ENCODE measurements at regions not wholly inside any gene's neighbourhood (a gene's known extent, or its start where the extent isn't known, plus 50 kb on each side); places are given as distances from the start of the nearest gene placed in this dataset.

DNA sequence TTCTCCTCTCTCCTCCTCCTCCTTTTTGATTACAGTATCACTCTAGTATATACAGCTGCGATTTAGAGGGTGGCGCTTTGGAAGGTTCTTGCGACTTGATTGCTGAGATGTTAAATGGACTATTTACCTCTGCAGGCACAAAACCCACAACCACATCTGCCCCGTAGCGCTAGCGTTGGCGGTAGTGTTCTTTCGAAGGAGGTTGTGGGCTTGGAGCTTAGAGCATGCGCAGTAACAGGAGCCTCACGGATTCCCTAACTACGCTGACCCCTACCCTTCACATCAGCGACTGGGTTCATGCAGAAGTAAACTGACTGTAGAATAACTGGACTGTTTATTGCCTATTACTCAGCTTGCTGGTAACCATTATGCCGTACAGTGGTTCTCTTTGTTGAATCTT lies 58.0 kb downstream of the CGGBP1 start:
- Histone ChIP-seq H3K4me3 (ENCODE audit: low read depth in 1 of 2, low read length in 2 of 2) (peak overlapping the region in 1 of 2 donors; percentile 41), H3K4me1 (ENCODE audit: insufficient read depth, low read length) (no peaks in the 10 kb centered on the region), H3K27ac (ENCODE audit: low read depth, low read length) (no peak overlapping the region), H3K27me3 (ENCODE audit: control insufficient read depth in 1 of 2, insufficient read depth in 2 of 2, low read length in 2 of 2) (no peaks in the 10 kb centered on the region), H3K36me3 (ENCODE audit: insufficient read depth, low read length) (no peaks in the 10 kb centered on the region), H3K9ac (ENCODE audit: low read length) (no peak overlapping the region), H3K9me3 (ENCODE audit: low read length) (no peaks in the 10 kb centered on the region)

DNA sequence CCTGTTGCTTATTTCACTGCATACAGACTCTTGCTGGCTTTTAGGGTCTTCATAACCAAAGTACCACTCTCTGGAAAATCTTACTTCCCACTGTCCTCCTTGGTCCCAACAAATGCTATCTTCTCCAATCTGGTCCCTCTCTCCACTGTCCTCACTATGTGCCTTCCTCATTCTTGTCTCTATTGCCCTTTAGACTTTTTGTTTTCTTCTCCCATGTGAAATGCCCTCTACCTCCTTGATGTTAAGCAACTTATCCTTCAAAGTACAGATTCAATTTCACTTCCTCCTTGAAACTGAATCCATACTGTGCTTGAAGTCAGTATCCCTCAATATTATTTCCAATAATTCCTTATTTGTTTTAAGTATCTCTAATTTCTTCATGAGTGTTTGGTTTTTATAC lies 60.8 kb downstream of the CGGBP1 start:
- no peak overlapping the region for H3K4me3 ChIP-seq (ENCODE audit: low read depth in 1 of 2, low read length in 2 of 2)
- no peak overlapping the region for H3K27ac ChIP-seq (ENCODE audit: low read depth, low read length)
- no peaks in the 10 kb centered on the region for H3K27me3 ChIP-seq (ENCODE audit: control insufficient read depth in 1 of 2, insufficient read depth in 2 of 2, low read length in 2 of 2)
- H3K4me1 ChIP-seq (ENCODE audit: insufficient read depth, low read length), result no peaks in the 10 kb centered on the region
- H3K36me3 ChIP-seq (ENCODE audit: insufficient read depth, low read length), result no peaks in the 10 kb centered on the region
- H3K9me3 ChIP-seq (ENCODE audit: low read length), result no peaks in the 10 kb centered on the region
- H3K9ac ChIP-seq (ENCODE audit: low read length), result no peak overlapping the region

DNA sequence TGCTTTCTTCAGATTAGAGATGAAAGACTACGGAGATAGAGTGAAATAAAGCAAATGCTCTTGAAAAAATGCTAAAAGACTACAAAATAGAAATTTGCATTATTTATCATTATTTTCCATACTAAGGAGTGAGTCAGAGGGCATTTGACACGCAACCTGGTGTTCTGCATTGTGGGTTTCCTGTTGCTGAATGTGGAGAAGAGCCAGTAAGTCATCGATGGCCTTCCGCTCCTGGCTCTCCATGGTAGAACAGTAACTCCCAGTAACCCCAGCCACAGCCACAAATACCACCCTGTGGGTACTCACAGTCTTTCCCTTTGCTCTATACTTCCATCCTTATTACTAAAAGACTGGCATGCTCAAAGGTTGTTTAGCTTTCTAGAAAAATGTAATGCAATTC lies 61.5 kb downstream of the CGGBP1 start:
- Histone ChIP-seq H3K4me1 (ENCODE audit: insufficient read depth, low read length) (no peaks in the 10 kb centered on the region), H3K9ac (ENCODE audit: low read length) (no peak overlapping the region)

DNA sequence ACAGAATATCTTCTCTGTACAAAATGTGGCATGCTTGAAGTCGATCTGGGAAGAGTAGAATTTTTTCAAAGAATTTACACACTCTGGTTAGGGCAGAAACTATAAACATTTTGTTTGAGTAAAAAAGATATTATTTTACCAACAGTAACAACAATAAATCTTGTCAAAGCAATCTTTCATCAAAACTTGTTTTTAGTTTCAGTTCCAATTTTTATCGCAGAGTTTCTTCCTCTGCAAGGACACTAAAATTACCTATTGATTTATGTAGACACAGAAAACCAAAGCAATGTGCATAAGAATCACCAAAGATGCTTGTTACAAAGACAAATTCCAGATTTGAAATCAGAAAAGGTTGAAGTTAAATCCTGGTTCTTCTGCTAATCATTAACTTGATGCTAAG lies 61.9 kb downstream of the CGGBP1 start:
- Histone ChIP-seq H3K9me3 (ENCODE audit: low read length) (no peaks in the 10 kb centered on the region), H3K4me3 (ENCODE audit: low read depth in 1 of 2, low read length in 2 of 2) (no peak overlapping the region), H3K9ac (ENCODE audit: low read length) (no peak overlapping the region), H3K27me3 (ENCODE audit: control insufficient read depth in 1 of 2, insufficient read depth in 2 of 2, low read length in 2 of 2) (no peaks in the 10 kb centered on the region), H3K27ac (ENCODE audit: low read depth, low read length) (no peak overlapping the region), H3K36me3 (ENCODE audit: insufficient read depth, low read length) (no peaks in the 10 kb centered on the region), H3K4me1 (ENCODE audit: insufficient read depth, low read length) (no peaks in the 10 kb centered on the region)

More for the DNA sequence above, 61.5 kb downstream of the CGGBP1 start:
- H3K4me3 ChIP-seq (ENCODE audit: low read depth in 1 of 2, low read length in 2 of 2), result no peak overlapping the region
- no peaks in the 10 kb centered on the region for H3K27me3 ChIP-seq (ENCODE audit: control insufficient read depth in 1 of 2, insufficient read depth in 2 of 2, low read length in 2 of 2)
- H3K27ac ChIP-seq (ENCODE audit: low read depth, low read length), result no peak overlapping the region
- no peaks in the 10 kb centered on the region for H3K9me3 ChIP-seq (ENCODE audit: low read length)
- H3K36me3 ChIP-seq (ENCODE audit: insufficient read depth, low read length), result no peaks in the 10 kb centered on the region

DNA sequence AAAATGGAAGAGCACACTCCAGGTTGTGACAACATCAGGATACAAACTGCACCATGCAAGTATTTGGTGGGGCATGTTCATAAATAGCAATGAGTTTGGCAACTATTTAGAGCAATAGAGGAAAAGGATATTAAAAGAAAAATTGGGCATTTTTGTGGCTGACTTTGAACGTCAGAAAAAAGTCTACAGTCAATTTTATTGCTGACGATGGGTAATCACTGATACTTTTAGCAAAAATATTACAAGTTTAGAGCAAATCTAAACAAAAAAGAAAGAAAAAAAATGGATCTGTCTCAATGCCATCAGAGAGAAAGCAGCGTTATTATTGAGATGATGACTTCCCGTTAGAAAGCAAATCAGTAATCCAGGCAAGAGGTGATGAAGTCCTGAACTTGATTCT lies 65.2 kb downstream of the CGGBP1 start:
- H3K4me1 ChIP-seq (ENCODE audit: insufficient read depth, low read length), result no peaks in the 10 kb centered on the region
- H3K9me3 ChIP-seq (ENCODE audit: low read length), result no peaks in the 10 kb centered on the region
- no peak overlapping the region for H3K9ac ChIP-seq (ENCODE audit: low read length)
- no peak overlapping the region for H3K27ac ChIP-seq (ENCODE audit: low read depth, low read length)
- no peak overlapping the region for H3K4me3 ChIP-seq (ENCODE audit: low read depth in 1 of 2, low read length in 2 of 2)
- H3K36me3 ChIP-seq (ENCODE audit: insufficient read depth, low read length), result no peaks in the 10 kb centered on the region
- no peaks in the 10 kb centered on the region for H3K27me3 ChIP-seq (ENCODE audit: control insufficient read depth in 1 of 2, insufficient read depth in 2 of 2, low read length in 2 of 2)

DNA sequence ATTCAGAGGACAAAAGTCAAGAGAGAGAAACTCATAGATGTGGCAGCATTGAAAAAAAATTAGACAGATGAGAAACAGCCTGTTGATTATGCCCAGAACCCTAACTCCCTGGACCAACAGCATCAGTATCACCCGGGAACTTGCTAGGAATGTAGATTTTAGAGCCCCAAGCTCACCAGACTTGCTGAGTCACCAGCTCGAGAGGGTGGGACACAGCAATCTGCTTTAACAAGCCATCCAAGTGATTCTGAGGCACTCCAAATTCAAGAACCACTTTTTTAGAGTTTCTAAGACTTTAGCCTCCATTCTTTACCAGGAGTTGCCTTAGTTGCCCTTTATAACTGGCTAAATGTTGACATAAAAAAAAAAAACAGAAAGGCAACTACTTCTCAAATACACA lies 70.9 kb downstream of the CGGBP1 start:
- Histone ChIP-seq H3K36me3 (ENCODE audit: insufficient read depth, low read length) (no peaks in the 10 kb centered on the region), H3K4me1 (ENCODE audit: insufficient read depth, low read length) (no peaks in the 10 kb centered on the region), H3K27ac (ENCODE audit: low read depth, low read length) (no peak overlapping the region), H3K27me3 (ENCODE audit: control insufficient read depth in 1 of 2, insufficient read depth in 2 of 2, low read length in 2 of 2) (no peaks in the 10 kb centered on the region), H3K9me3 (ENCODE audit: low read length) (no peaks in the 10 kb centered on the region), H3K4me3 (ENCODE audit: low read depth in 1 of 2, low read length in 2 of 2) (no peak overlapping the region), H3K9ac (ENCODE audit: low read length) (no peak overlapping the region)

DNA sequence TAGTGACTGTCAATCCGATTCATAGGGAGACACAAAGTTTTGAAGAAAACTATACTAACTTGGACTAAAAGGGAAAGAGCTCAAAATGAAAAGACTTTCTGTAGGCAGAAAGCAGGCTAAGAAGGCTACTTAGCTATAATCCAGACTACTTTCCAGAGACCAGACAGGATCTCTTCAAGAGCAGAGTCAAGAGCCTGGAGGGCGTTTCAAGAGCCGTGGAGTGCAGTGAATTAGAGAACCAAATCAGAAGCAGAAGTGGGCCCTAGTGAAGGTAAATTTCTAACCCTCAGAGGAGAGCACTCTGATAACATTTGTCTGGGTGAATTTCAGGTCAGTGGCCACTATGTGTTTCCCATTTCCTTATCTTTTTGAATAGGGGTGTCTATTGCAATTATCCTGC lies 76.4 kb downstream of the CGGBP1 start:
- Histone ChIP-seq H3K9ac (ENCODE audit: low read length) (no peak overlapping the region), H3K9me3 (ENCODE audit: low read length) (peaks cover 7% of the 10 kb centered on the region), H3K27ac (ENCODE audit: low read depth, low read length) (no peak overlapping the region), H3K27me3 (ENCODE audit: control insufficient read depth in 1 of 2, insufficient read depth in 2 of 2, low read length in 2 of 2) (no peaks in the 10 kb centered on the region), H3K4me1 (ENCODE audit: insufficient read depth, low read length) (no peaks in the 10 kb centered on the region), H3K4me3 (ENCODE audit: low read depth in 1 of 2, low read length in 2 of 2) (no peak overlapping the region), H3K36me3 (ENCODE audit: insufficient read depth, low read length) (no peaks in the 10 kb centered on the region)

DNA sequence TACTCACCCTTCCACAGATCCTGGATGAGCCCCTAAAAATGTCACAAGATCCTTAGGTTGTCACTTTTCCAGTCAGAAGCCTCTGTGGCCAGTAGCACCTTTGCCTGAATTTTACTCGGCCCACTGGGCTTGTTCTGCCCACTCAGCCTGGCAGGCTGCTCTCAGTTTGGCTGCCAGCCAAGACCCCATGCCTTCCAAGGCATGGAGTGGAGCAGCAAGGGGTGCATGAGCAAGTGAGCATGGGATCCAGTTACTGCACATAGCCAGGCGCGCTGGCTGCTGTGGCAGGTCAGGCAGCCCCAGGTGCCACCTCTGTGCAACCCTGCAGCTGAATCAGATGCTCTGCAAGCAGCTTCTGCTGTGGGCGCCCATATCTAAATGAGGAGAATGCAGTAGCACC lies 79.3 kb downstream of the CGGBP1 start:
- Histone ChIP-seq H3K27ac (ENCODE audit: low read depth, low read length) (no peak overlapping the region), H3K4me3 (ENCODE audit: low read depth in 1 of 2, low read length in 2 of 2) (no peak overlapping the region), H3K9ac (ENCODE audit: low read length) (no peak overlapping the region), H3K9me3 (ENCODE audit: low read length) (peaks cover 7% of the 10 kb centered on the region), H3K4me1 (ENCODE audit: insufficient read depth, low read length) (no peaks in the 10 kb centered on the region), H3K36me3 (ENCODE audit: insufficient read depth, low read length) (no peaks in the 10 kb centered on the region), H3K27me3 (ENCODE audit: control insufficient read depth in 1 of 2, insufficient read depth in 2 of 2, low read length in 2 of 2) (no peaks in the 10 kb centered on the region)

DNA sequence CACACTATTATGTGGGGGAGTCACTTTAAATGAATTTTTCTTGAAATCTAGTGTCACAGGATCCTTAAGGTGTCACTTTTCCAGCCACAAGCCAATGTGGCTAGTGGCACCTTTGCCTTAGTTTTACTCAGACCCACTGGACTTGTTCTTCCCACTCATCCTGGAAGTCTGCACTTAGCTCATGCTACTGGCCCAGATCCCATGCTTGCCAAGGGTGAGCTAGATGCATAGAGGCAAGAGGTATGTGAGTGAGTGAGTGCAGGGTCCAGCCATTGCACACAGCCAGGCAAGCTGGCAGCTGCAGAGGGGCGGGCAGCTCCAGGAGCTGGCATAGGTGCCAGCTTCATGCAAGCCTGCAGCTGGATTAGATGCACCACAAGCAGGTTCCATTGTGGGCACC lies 81.0 kb downstream of the CGGBP1 start:
- Histone ChIP-seq H3K4me1 (ENCODE audit: insufficient read depth, low read length) (no peaks in the 10 kb centered on the region), H3K27ac (ENCODE audit: low read depth, low read length) (no peak overlapping the region), H3K36me3 (ENCODE audit: insufficient read depth, low read length) (no peaks in the 10 kb centered on the region), H3K9me3 (ENCODE audit: low read length) (peaks cover 7% of the 10 kb centered on the region), H3K4me3 (ENCODE audit: low read depth in 1 of 2, low read length in 2 of 2) (no peak overlapping the region), H3K9ac (ENCODE audit: low read length) (no peak overlapping the region), H3K27me3 (ENCODE audit: control insufficient read depth in 1 of 2, insufficient read depth in 2 of 2, low read length in 2 of 2) (no peaks in the 10 kb centered on the region)

DNA sequence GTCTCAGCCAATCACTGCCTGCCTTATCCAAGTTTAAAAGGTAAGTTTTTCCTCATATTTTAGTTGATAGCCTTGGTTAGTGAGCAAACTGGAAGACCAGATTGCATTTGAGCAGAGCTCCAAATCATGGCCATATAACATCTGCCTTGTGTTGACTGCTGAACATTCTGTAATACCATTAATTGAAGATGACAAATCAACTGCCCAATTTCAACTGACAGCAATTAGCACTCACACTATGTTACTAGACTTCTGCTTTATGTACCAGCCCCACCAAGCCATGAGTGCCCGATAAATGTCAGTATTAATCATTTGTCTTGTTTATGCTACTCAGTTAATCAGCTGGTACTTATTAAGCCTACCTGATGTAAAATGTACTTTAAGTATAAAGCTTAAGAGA lies 83.1 kb downstream of the CGGBP1 start:
- H3K4me3 ChIP-seq (ENCODE audit: low read depth in 1 of 2, low read length in 2 of 2), result no peak overlapping the region
- no peak overlapping the region for H3K9ac ChIP-seq (ENCODE audit: low read length)
- H3K4me1 ChIP-seq (ENCODE audit: insufficient read depth, low read length), result no peaks in the 10 kb centered on the region
- H3K27me3 ChIP-seq (ENCODE audit: control insufficient read depth in 1 of 2, insufficient read depth in 2 of 2, low read length in 2 of 2), result no peaks in the 10 kb centered on the region
- H3K27ac ChIP-seq (ENCODE audit: low read depth, low read length), result no peak overlapping the region
- H3K36me3 ChIP-seq (ENCODE audit: insufficient read depth, low read length), result no peaks in the 10 kb centered on the region
- H3K9me3 ChIP-seq (ENCODE audit: low read length), result peaks cover 7% of the 10 kb centered on the region

DNA sequence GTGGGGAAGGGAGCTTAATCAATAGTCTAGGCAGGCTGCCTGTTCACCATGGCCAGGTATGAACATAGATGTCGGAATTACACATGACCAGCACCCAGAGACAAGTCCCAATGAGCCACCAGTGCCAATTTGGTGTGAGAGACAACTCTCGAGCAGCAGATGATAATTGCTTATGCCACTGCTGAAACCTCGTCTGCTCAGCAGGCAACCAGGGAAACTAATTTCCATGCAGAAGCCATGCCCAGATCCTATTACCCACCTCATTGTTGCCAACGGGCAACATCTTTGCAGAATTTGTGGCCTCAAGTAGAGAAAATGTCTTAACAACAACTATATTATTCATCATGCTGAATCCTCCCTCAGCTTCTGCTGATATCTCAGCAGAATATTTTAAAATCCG lies 84.9 kb downstream of the CGGBP1 start:
- no peaks in the 10 kb centered on the region for H3K9me3 ChIP-seq (ENCODE audit: low read length)
- H3K9ac ChIP-seq (ENCODE audit: low read length), result no peak overlapping the region
- H3K4me3 ChIP-seq (ENCODE audit: low read depth in 1 of 2, low read length in 2 of 2), result no peak overlapping the region
- no peak overlapping the region for H3K27ac ChIP-seq (ENCODE audit: low read depth, low read length)
- no peaks in the 10 kb centered on the region for H3K4me1 ChIP-seq (ENCODE audit: insufficient read depth, low read length)
- no peaks in the 10 kb centered on the region for H3K36me3 ChIP-seq (ENCODE audit: insufficient read depth, low read length)
- H3K27me3 ChIP-seq (ENCODE audit: control insufficient read depth in 1 of 2, insufficient read depth in 2 of 2, low read length in 2 of 2), result no peaks in the 10 kb centered on the region

DNA sequence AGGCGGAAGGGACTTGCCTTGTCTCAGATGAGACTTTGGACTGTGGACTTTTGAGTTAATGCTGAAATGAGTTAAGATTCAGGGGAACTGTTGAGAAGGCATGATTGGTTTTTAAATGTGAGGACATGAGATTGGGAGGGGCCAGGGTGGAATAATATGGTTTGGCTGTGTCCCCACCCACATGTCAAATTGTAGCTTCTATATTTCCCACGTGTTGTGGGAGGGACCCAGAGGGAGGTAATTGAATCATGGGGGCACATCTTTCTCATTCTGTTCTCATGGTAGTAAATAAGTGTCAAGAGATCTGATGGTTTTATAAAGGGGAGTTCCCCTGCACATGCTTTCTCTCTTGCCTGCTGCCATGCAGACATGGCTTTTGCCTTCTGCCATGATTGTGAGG lies 89.2 kb downstream of the CGGBP1 start:
- Histone ChIP-seq H3K27me3 (ENCODE audit: control insufficient read depth in 1 of 2, insufficient read depth in 2 of 2, low read length in 2 of 2) (no peaks in the 10 kb centered on the region), H3K4me3 (ENCODE audit: low read depth in 1 of 2, low read length in 2 of 2) (no peak overlapping the region), H3K4me1 (ENCODE audit: insufficient read depth, low read length) (no peaks in the 10 kb centered on the region), H3K9me3 (ENCODE audit: low read length) (no peaks in the 10 kb centered on the region), H3K36me3 (ENCODE audit: insufficient read depth, low read length) (no peaks in the 10 kb centered on the region), H3K27ac (ENCODE audit: low read depth, low read length) (no peak overlapping the region), H3K9ac (ENCODE audit: low read length) (no peak overlapping the region)

Data from muscle layer of colon (tissue), 2 donors.